Ramos (cell line): ENCODE measurements at regions not wholly inside any gene's neighbourhood (a gene's known extent, or its start where the extent isn't known, plus 50 kb on each side); places are given as distances from the start of the nearest gene placed in this dataset.
"Not testable (repeated sequence)": the region's sequence is repeated elsewhere in the genome, so short reads cannot be mapped to it uniquely, and the experiment has no call there.

ENCODE experiments used
- in situ Hi-C: fragments of 300-500 bp; cut with MboI; formaldehyde crosslinking; loops from one replicate; pipeline ENCODE4 v1.14.3; 2022; ENCODE audit warnings: low sequenced_read_pairs; ENCODE audit not compliant: unreplicated experiment

DNA sequence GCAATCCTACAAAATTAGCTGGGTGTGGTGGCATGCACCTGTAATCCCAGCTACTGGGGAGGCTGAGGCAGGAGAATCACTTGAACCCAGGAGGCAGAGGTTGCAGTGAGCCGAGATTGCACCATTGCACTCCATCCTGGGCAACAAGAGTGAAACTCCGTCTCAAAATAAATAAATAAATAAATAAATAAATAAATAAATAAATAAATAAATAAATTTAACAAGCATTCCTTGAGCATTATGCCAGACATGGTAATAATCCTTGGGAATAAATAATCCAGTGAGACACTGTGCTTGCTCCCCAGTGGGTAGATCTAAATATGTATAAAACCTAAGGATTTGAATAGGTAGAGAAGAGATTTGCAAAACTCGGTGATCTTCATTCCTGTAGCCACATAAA is 228.4 kb downstream of the MAGEB5 start:
- in situ Hi-C loops = not testable (repeated sequence)

DNA sequence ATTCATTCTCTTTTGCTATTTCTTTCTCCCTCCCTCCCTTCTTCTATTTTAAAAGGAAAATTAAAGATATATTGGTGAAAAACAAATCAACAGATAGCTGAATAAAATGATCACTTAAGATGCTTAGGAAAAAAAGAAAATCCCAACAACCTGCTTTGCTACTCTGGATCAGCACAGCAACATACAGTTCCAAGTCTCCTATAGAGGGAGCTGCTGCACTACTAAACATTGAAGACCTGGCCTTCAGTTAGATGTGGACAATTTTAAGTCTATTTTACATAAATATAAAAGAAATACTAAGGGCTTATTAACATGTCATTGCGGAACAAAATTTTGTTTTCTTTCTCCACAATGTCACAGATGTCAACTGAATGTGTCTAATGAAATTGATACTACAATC is 226.4 kb downstream of the MAGEB5 start:
- in situ Hi-C loops = no loop called here

DNA sequence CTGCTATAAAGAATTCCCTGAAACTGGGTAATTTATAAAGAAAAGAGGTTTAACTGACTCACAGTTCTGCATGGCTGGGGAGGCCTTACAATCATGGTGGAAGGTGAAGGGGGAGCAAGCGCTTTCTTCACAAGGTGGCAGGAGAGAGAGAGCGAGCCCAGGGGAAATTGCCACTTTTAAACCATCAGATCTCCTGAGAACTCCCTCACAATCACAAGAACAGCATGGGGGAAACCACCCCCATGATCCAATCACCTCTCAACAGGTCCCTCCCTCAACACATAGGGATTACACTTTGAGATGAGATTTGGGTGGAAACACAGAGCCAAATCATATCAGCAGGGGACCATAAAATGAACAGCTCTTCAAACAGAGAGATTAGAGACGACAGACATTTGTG is 198.6 kb downstream of the MAGEB5 start:
- in situ Hi-C loops = no loop called here

DNA sequence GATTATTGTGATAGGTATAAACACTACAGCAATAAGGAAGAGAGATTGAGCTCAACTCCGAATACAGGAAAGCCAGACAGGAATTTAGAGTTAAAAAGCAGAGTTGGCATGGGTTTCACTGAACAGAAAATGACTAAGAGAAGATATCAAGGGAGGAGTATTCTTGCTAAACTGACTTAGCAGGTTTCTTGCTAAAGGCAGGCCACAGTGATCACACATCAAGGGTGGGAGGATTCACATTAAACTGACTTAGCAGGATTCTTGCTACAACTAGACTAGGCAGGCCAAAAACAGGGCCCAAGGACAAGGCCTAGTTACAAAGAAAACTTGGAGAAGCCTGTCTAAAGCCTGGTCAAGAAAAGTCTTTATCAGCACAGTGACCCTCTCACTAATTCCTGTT is 195.1 kb downstream of the MAGEB5 start:
- in situ Hi-C loops = no loop called here

DNA sequence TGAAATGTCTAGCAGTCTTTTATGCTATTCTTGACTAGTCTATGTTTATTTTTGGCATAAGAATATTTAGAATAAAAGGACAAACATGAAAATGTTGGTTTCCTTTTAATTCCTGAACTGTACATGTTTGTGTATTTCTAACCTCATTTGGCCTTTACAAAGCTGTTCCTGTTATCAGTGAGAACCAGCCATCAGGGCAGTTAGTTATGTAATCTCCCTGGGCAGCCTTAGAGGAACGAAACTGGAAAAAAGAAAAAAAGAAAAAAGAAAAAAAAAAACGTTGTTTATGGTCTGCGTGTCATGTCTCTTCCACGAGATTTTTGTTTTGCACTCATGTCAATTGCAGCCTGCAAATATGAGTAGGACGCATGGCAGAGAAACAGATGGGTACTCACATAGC is 193.7 kb downstream of the MAGEB5 start:
- in situ Hi-C loops = no loop called here

DNA sequence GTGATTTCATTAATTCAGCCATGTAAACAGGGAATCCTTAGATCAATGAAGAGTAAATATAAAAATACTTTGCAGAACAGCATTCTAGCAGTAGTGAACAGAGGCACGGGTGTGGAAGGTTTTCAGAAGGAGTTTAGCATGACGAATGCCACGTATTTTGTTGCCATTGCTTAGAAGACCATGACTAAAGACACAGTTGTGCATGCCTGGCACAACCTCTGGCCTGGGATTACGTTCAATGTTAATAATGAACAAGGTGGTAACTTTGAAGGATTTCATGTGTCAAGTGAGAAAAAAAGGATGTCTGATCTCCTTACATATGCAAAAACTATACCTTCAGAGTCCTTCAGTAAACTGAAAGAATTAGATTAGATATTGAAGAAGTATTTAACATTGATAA is 171.9 kb downstream of the MAGEB5 start:
- in situ Hi-C loops = no loop called here

DNA sequence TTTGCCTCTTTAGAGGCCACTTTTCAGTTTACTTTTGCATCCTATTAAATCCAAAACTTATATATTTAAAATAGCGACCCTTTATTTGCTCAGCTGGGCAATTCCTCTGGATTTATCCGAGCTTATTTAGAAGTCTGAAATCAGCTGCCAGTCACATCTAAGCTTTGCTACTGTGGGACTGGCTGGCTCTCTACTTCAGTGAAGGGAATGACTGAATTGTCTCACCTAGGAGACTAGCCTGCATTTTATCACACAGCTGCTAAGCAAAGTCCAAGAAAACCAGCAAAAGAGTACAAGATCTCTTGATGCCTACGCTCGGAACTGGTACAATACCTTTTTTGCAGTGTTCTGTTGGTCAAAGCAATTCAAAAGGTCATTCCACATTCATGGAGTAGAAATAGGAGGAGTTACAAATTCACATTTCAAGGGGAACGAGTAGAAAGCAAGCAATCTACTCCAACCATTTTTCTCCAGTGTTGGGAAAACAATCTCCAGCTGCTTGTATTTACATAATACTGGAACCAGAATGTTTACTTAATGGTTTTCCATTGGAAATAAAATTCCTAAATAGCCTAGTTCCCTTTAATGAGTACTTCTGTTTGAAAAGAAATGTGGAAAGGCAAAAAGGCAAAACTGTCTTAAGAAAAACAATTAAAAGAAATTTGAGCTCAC is 160.2 kb downstream of the MAGEB5 start:
- in situ Hi-C loops = no loop called here

DNA sequence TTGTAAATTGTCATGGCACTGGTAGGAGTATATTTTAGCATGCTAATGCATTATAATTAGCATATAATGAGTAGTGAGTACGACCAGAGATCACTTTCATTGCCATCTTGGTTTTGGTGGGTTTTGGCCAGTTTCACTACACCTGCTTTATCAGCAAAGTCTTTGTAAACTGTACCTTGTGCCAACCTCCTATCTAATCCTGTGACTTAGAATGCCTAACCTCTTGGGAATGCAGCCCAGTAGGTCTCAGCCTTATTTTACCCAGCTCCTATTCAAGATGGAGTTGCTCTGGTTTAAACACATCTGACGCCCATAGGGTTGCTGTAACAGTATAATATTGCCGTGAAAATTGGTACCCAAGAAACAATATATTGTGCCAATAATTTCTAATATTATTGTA is 159.4 kb downstream of the MAGEB5 start:
- in situ Hi-C loops = no loop called here

DNA sequence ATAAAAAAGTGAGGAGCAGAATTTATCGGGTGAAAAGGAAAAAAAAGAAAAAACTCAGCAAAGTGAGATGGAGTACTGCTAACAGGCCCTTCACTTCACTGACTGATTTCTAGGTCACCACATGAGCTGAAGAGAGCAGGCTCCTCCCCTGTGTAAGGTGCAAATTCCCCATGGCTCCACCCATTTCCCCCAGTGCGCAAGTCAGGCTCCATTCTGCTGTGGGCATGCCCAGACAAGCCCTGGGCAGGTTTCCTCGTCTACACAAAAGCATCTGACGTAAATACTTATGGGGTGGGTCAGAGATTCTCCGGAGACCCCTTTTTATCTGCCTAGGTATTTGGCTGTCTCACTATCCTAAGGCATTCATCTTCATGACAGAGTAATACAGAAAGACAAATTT is 157.9 kb downstream of the MAGEB5 start:
- in situ Hi-C loops = no loop called here

DNA sequence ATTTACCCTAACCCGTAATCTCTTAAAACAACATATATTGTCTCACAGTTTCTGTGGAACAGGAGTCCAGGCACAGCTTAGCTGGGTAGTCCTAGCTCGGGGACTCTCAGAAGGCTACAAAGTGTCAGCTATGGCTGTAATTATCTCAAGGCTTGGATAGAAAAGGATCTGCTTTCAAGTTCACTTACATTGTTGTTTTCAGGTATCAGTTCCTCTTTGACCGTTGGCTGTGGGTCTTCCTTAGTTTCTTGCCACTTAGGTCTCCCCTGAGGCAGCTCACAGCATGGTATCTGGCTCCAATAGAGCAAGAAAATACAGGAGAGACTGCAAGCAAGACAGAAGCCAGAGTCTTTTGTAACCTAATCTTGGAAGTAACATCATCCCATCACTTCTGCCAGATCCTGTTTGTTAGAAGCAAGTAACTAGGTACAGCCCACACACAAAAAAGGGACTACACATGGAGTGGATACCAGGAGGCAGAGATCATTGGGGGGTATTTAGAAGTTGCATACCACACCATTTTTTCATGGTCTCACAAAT is 137.0 kb downstream of the MAGEB5 start:
- in situ Hi-C loops = no loop called here

DNA sequence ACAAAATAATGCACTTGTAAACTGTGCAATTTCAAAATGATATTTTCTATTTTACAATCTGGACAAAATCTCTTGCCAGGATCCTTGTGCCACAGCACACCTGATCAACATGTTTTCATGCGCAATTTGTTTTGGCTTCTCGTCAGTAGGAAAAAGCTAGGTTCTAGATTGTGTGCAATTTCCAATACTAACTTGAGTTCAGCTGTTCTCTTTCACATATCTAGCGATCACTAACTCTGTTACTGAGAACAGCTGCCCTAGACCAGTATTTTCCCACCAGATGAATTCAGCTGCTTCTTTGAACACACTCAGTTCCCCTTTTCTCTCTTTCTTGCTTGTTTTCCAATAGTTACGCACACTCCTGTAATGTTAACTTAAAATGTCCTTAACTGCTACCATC is 131.2 kb downstream of the MAGEB5 start:
- in situ Hi-C loops = no loop called here

DNA sequence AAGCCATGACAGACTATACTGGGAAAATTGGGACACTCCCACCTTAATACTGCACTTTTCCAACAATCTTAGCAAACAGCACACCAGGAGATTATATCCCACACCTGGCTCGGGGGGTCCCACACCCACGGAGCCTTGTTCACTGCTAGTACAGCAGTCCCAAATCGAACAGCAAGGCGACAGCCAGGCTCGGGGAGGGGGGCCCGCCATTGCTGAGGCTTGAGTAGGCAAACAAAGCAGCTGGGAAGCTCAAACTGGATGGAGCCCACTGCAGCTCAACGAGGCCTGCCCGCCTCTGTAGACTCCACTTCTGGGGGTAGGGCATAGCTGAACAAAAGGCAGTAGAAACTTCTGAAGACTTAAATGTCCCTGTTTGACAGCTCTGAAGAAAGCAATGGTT is 118.3 kb downstream of the MAGEB5 start:
- in situ Hi-C loops = no loop called here

DNA sequence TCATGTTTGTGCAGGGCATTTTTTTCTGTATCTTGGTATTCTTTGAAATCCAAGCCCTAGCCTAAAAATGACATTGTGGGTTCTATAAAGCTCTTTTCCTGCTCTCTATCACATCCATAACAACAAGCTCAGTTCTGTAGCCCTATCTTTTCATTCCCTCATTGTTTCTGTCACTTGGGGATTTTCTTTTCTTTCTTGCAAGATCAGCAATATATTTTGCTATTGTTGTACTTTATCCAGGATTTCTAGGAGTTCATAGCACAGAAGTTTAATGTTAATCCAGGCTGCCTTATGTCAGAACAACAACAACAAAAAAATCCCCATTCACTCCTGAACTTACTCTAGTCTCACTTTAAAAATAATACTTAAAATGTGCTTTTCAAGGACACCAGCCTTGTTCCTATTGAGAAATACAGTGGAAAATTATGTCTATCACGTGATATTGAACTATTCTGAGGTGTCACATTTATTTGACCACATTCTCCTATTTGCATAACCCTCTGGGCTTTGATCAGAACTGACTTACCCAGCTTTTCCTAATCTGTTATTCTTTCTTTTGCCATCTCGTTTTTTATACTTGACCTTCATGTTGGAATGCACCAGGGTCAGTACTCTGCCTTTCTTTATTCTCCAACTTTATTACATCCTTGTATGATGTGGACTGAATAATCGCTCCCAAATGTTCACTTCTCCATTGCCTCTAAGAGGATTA is 112.8 kb downstream of the MAGEB5 start:
- in situ Hi-C loops = no loop called here

DNA sequence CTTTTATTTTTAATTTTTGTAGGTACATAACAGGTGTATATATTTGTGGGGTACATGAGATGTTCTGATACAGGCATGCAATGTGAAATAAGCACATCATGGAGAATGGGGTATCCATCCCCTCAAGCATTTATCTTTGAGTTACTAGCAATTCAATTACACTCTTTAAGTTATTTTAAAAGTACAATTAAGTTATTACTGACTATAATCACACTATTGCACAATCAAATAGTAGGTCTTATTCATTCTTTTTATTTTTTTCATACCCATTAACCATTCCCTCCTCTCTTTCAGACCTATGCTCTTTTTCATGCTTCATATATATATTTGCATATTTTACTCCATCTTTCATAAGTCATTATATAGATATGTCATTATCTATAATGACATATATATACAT is 93.3 kb downstream of the MAGEB5 start:
- in situ Hi-C loops = no loop called here

DNA sequence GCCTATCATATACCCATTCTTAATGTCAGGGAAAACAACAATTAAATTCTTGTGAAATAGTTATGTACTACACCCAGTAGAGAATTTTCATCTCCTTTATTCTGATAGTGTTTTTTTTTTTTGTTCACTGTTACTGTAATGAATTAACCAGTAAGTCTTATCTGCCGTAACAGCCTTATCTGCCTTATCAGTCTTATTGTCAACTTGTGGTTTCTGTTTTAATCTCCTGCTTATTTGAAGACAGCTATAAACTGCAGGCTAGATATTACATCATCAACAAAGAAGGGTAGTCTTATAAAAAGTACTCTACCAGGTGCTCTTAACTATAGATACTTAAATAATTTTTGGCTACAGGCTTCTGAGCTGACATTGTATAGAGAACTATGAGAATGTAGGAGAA is 79.5 kb downstream of the MAGEB5 start:
- in situ Hi-C loops = no loop called here

DNA sequence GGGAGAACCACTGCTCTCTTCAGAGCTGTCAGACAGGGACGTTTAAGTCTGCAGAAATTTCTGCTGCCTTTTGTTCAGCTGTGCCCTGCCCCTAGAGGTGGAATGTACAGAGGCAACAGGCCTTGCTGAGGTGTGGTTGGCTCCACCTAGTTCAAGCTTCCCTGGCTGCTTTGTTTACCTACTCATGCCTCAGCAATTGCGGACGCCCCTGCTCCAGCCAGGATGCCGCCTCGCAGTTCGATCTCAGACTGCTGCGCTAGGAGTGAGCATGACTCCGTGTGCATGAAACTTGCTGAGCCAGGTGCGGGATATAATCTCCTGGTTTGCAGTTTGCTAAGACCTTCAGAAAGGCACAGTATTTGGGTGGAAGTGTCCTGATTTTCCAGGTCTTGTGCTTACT is 70.9 kb downstream of the MAGEB5 start:
- in situ Hi-C loops = no loop called here
